Motor neuron (in vitro differentiated cells): ENCODE measurements at regions not wholly inside any gene's neighbourhood (a gene's known extent, or its start where the extent isn't known, plus 50 kb on each side); places are given as distances from the start of the nearest gene placed in this dataset.
A peak's percentile ranks its signal among the peaks of the same experiment; 100 is the strongest.

ENCODE experiments used
- ATAC-seq, 8 experiments: fragments of 200-7000 bp; cut with Tn5 transposase; replicated peaks in 6 of 8; 2 replicates each; pipeline ENCODE4 v1.8.0; 2021; ENCODE audit warnings: mild to moderate bottlenecking in 8 of 8, moderate library complexity in 8 of 8
- H3K27ac ChIP-seq, 2 donors: fragments of 250-450 bp; sonication (Bioruptor Pico); 2 replicates each; pipeline ENCODE4 v1.9.0; 2021; ENCODE audit warnings: antibody characterized with exemption in 2 of 2, mild to moderate bottlenecking in 2 of 2, moderate library complexity in 1 of 2
- H3K4me1 ChIP-seq, 2 donors: fragments of 250-450 bp; sonication (Bioruptor Pico); replicated peaks in 1 of 2; 2 replicates each; pipeline ENCODE4 v1.6.1; 2021; ENCODE audit warnings: antibody characterized with exemption in 2 of 2, mild to moderate bottlenecking in 2 of 2, moderate library complexity in 1 of 2
- H3K4me3 ChIP-seq, 5 donors: fragments of 250-450 bp; sonication (Bioruptor Pico); 2 replicates each; pipeline ENCODE4 v1.9.0; 2021; ENCODE audit warnings: antibody characterized with exemption in 5 of 5, mild to moderate bottlenecking in 5 of 5, moderate library complexity in 4 of 5
- WGBS, 10 experiments: fragments of 450-650 bp; shearing (Covaris generic); methylation state at CpG; one replicate each; pipeline ENCODE4 v1.0.0; 2022; 5-methylcytosine and 5-hydroxymethylcytosine counted together
- in situ Hi-C, 9 experiments: fragments of 400-800 bp; cut with MboI; loops; one replicate each; pipeline ENCODE4 v1.15.0; 2021; ENCODE audit warnings: low sequenced_read_pairs in 9 of 9, low pct_unique_long_range_greater_than_20kb in 2 of 9; ENCODE audit not compliant: unreplicated experiment in 9 of 9

DNA sequence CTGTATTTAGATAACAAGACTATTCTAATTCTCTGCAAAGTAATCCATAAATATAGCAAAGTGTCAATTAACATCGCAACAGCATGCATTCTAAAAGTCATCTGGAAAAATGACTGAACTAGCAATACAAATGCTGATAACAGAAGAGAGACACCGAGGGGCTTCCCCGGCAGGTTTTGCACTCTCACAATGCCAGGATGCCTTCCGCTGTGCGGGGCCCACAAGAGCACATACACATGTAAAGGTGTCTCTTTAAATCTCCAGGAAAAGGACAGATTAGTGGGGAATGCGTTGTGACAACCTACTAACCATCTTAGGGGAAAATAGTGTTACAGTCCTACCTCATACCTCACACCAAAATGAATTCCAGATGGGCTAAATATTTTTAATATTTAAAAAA, 86.9 kb downstream of the CXCL12 start:
- no peak for ATAC-seq
- in situ Hi-C loops: no loop called here
- Histone ChIP-seq H3K4me3 (no peak overlapping the region), H3K4me1 (peaks cover 17 to 26% of the 10 kb centered on the region in 2 donors), H3K27ac (no peak overlapping the region)
- WGBS, 10 experiments: 14 to 100% (median 59%) methylated on average over 1 to 6 of the region's 6 CpGs; no CpG with 5 or more reads in 2 of the 10 experiments

DNA sequence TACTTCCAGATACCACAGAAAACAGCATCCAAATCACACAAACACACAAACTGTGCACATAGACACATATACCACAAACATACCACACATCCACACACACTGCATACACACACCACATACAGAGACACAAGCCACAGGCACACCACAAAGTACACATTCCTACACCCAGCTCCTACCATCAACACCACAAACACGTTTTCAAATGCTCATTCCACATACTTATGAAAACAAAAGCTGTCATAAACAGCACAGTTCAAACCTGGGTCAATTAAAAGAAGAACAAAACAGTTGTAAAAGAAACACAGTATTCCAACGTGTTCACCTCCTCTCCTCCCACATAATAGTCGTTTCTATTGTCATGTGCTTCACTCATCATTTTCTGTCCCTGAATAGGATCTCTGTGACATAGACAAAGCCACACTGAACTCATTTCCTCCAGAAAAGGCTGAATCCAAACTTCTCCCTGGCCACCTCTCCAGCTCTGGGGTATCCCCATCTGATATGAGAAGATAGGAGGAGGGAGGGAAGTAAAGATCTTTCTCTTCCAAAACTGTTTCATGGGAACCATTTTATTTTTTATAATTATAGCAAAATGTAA, 89.2 kb downstream of the CXCL12 start:
- no peak overlapping the region for H3K27ac ChIP-seq
- 0 to 80% (median 8%) methylated on average over 1 to 3 of the region's 3 CpGs; no CpG with 5 or more reads in 2 of the 10 experiments for WGBS, 10 experiments

DNA sequence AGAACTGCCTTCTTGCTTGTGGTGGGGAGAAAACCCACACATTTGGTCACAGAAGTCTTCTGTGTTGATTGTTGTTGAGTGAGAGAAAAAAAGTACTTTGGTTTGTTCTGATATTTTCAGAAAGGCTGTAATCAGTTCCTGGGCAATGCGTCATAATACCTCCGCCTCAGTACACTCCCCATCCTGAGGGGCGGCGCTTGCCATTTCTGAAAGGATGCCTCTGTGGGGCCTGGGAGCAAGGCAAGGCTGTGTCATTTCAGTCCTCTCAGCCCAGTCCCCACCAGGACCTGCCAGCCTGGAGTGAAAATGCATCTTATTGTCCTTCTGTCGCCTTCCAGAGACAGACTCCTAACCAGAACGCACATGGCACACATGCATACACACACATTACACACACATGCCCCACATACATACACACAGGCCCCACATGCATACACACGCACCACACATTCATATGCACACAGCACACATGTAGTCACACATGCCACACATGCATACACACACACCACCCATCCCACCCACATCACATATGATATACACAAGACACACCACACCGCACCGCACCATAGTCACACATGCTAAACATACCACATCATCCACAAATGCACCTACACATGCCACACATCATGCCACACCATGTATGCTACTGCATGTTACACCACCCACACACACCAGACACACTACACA, 90.0 kb downstream of the CXCL12 start:
- peaks cover 8 to 21% of the 10 kb centered on the region in 2 donors for H3K4me1 ChIP-seq
- in situ Hi-C loops: no loop called here
- no peak overlapping the region for H3K27ac ChIP-seq
- no peak overlapping the region for H3K4me3 ChIP-seq
- WGBS, 10 experiments: 92 to 100% (median 100%) methylated on average over 2 to 9 of the region's 9 CpGs; no CpG with 5 or more reads in 4 of the 10 experiments
- ATAC-seq: no peak

More for the DNA sequence above, 89.2 kb downstream of the CXCL12 start:
- H3K4me1 ChIP-seq: peaks cover 10 to 21% of the 10 kb centered on the region in 2 donors
- H3K4me3 ChIP-seq: no peak overlapping the region
- in situ Hi-C loops: no loop called here
- ATAC-seq: peak in 4 of 8 experiments; percentile 47 to 70 (median 66)

DNA sequence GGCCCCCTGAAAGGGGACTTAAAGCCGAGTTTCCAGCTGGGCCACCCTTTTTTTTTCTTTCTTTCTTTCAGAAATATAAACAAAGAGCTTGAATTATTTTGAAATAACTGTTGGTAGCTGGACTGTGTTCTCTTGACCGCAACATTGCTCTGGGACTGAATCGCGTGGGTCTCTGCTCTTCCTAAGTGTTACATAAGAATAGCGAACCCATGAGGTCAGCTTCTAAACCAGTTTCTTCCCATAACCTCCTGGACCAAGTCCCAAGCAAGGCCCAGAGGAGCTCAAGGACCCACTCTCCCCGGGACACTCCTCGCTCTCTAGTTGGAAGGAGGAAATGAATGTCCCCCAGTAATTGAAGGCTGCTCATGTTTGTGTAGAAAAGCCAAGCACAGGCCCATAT, 91.1 kb downstream of the CXCL12 start:
- Histone ChIP-seq H3K4me3 (no peak overlapping the region), H3K27ac (no peak overlapping the region), H3K4me1 (peaks cover 8 to 21% of the 10 kb centered on the region in 2 donors)
- in situ Hi-C loops: no loop called here
- no peak for ATAC-seq
- WGBS, 10 experiments: 58 to 98% (median 70%) methylated on average over 1 to 7 of the region's 7 CpGs; no CpG with 5 or more reads in 2 of the 10 experiments

DNA sequence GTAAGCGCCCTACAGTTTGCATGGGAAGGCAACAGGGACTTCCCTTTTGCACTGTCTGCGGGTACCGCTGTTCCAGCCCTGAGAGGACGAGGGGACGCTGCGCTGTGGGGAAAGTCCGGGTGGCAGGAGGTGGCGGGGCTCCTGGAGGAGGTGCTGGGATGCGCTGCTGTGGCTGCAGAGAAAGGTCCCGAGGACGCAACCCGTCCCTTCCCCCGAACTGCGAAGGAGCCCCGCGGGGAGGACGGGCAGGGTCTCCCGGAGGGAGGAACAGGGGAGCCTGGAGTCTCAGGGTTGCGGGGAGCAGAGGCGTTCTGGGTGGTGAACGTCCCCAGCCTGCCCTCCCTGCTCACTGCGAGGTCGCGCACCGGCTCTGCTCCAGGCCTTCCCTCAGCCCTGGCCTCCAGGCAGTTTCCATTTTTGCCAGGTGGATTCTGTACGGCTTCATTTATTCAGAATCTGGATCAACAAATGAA, 91.6 kb downstream of the CXCL12 start:
- in situ Hi-C loops: no loop called here
- WGBS, 10 experiments: 76 to 100% (median 93%) methylated on average over 1 to 13 of the region's 26 CpGs; no CpG with 5 or more reads in 3 of the 10 experiments
- H3K4me3 ChIP-seq: no peak overlapping the region
- H3K4me1 ChIP-seq: peaks cover 8 to 19% of the 10 kb centered on the region in 2 donors
- ATAC-seq: no peak
- H3K27ac ChIP-seq: no peak overlapping the region

DNA sequence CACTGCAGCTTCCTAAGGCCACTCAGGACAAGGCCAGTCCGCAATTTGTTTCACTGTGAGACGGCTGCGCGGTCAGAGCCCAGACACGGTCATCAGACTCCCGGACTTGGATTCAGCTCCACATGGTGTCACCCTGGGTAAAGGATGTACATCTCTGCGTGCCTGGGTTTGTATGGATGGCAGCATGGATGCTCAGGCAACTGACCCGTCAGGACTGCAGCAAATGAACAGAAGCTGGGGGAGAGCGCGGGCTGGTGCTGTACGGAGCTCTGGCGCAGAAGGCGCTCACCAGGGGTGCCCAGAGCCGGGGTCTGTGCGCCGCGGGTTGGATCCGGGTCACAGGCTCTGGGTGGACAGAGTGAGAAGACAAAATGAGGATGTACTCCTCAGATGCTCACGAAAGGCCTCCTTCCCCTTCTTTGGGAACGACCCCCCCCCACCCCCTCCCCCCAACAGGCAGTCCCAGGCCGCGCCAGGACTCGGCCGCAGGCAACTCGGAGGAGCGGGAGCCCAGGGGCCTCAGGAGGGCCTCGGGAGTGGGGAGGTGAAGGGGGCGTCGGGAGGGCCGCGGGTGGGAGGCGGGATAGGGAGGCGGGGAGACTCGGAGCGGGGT, 92.4 kb downstream of the CXCL12 start:
- no peak overlapping the region for H3K27ac ChIP-seq
- H3K4me3 ChIP-seq: no peak overlapping the region
- ATAC-seq: peak in 1 of 8 experiments; percentile 84
- H3K4me1 ChIP-seq: peaks cover 8 to 10% of the 10 kb centered on the region in 2 donors
- in situ Hi-C loops: no loop called here
- 80 to 100% (median 93%) methylated on average over 1 to 10 of the region's 35 CpGs; no CpG with 5 or more reads in 5 of the 10 experiments for WGBS, 10 experiments

DNA sequence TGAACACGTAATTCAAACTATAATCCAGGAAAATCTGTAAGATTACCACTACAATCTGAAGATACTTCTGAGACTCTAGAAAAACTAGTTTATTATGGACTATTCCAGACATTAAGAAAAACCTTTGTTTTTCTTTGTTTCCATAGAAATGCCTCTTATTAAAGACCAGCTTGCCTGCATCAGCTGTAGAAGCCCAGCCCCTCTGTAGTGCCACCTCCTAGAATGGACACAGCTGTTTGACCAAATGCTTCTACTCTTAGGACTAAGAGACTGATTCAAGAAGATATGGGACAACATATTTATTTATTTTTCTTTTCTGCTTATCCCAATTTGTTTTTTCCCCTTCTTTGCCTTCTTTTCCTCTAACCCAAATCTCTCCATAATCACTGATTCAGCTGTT, 93.8 kb downstream of the CXCL12 start:
- no peak for ATAC-seq
- Histone ChIP-seq H3K4me1 (peaks cover 6% of the 10 kb centered on the region in 2 donors), H3K27ac (no peak overlapping the region), H3K4me3 (no peak overlapping the region)
- 38 to 100% (median 100%) methylated on average over 1 of the region's 1 CpG; no CpG with 5 or more reads in 5 of the 10 experiments for WGBS, 10 experiments
- in situ Hi-C loops: no loop called here

DNA sequence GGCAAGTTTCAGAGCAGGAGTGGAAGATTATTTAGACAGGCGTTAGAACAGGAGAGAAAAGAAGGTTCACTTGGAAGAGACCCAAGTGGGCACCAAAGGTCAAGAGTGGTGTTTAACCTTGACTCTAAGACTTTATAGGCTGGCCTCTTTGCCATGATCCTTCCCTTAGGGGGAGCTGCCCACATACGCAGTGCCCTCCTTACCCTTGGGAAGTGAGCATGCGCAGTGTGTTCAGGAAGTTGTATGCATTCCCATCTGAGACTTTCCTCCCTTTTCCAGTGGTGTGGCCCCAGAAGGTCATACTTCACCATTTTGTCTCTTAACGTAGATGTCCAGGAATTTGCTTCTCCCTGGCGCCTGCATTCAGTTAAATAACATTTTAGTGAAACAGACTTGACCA, 95.8 kb downstream of the CXCL12 start:
- 67 to 100% (median 88%) methylated on average over 1 to 5 of the region's 5 CpGs; no CpG with 5 or more reads in 1 of the 10 experiments for WGBS, 10 experiments
- no peak overlapping the region for H3K27ac ChIP-seq
- ATAC-seq: no peak
- no peaks in the 10 kb centered on the region for H3K4me1 ChIP-seq
- in situ Hi-C loops: no loop called here
- no peak overlapping the region for H3K4me3 ChIP-seq

DNA sequence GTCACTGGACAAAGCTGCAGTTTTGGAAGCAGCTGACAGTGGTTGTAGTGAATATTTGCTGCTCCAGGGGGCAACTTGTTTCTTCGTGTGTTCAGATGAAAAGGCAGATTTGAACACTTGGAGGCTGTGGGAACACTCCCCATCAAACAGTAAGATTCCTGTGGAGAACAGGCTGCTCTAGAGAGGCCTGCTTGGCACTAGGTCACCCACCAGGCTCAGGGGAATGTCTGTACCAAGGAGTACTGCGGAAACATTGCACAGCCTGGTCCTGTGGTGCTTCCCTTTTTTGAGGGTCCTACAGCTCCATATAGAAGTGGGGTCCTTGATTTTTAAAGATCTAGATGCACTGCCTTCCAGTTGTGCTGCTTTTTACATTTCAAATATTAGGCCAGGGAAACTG, 97.5 kb downstream of the CXCL12 start:
- in situ Hi-C loops: no loop called here
- Histone ChIP-seq H3K4me1 (no peaks in the 10 kb centered on the region), H3K4me3 (no peak overlapping the region), H3K27ac (no peak overlapping the region)
- WGBS, 10 experiments: 33 to 80% (median 62%) methylated on average over 1 to 2 of the region's 2 CpGs; no CpG with 5 or more reads in 6 of the 10 experiments
- ATAC-seq: no peak

DNA sequence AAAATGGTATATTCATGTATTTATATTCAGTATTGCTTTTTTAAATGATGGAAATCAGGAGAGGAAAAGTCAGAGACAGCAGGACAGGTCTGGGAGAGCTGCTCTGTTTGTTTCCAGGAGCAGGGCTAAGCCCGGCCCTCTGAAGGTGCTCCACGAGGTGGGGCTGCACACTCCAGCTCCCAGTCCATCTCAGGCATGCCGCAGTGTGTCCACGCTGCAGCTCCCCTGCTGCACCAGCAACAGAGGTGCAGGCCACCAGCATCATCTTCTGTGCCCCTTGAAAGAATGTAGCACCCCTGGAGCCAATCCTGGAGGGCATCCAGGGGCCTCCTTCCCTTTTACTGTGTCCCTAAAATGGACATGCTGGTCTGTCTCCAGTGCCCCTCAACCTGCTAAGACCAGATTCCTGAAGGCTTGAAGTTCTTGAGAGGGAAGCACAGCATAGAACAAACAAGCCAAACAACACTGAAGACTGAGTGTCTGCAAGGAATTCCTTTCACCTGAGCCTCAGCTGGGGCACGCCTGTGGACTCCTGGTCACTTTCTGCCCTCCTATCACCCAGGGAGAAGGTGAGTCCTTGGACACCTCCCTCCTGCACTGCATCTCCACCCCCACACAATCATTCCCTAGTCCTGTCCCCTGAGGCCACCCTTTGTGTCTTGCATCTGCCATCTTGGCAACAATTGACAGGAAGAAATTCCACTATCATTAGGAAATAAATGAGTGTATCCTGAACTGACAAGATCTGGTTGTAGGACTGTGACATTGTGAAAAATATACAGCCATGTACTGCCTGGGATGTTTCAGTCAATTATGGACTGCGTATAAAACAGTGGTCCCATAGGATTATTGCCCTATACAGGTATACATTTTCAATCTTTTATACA, 100.5 kb downstream of the CXCL12 start:
- H3K4me1 ChIP-seq: no peaks in the 10 kb centered on the region
- WGBS, 10 experiments: 78 to 100% (median 100%) methylated on average over 1 to 2 of the region's 6 CpGs; no CpG with 5 or more reads in 1 of the 10 experiments
- H3K27ac ChIP-seq: no peak overlapping the region
- in situ Hi-C loops: no loop called here
- ATAC-seq: no peak
- no peak overlapping the region for H3K4me3 ChIP-seq

DNA sequence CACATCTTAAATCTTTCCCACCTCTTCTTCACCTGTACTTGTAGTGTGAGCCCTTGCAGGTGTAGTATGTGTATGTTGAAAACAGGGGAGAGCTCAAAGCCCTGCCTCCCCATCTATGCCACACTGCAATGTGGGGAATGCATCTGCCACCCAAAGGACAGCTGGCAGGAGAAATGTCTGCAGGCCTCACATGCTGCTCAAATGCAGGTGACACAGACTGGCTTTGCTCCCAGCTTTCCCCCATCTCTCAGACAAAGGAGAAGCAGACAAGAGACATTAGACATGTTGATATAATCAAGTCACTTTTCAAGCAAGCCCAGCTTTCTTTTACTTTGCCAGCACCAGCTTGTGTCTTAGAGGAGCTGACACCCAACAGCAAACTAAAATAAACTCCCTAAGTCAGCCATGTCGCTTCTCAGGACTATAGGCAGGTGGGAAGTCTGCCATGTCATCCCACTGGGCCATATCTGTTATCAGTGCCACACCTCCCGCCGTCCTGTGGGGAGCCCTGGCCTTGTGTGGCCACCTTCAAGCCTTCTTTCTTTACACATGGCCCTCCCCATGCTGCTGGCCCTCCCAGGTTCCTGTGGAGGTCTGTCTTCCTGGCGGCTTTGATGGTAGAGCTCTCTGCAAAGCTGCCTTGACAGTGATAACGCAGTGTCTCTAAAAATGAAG, 102.1 kb downstream of the CXCL12 start:
- no peak overlapping the region for H3K27ac ChIP-seq

DNA sequence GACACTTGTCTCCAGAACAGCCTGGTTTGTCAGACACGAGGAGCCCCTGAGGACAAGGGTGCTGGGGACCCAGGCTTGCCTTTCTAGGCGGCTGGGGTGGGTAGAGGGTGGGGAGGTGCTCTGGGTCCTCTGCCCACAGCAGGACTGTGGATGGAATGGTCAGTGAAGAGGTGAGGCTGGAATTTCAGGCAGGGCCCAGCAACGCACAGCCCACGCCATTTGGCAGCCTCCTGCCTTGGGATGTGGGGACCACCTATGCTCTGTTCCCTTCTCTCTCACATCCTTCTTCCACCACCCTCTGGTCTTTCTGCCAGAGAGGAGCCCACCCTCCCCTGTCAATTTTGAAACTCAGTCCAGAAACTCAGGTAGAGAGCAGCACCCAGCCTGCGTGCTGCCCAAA, 103.2 kb downstream of the CXCL12 start:
- WGBS, 10 experiments: 83 to 100% methylated on average over 1 to 2 of the region's 5 CpGs; no CpG with 5 or more reads in 8 of the 10 experiments
- Histone ChIP-seq H3K27ac (no peak overlapping the region), H3K4me3 (no peak overlapping the region), H3K4me1 (no peaks in the 10 kb centered on the region)
- in situ Hi-C loops: no loop called here
- no peak for ATAC-seq

More for the DNA sequence above, 102.1 kb downstream of the CXCL12 start:
- in situ Hi-C loops: no loop called here
- H3K4me3 ChIP-seq: no peak overlapping the region
- ATAC-seq: no peak
- 63 to 100% (median 80%) methylated on average over 2 to 5 of the region's 5 CpGs; no CpG with 5 or more reads in 1 of the 10 experiments for whole genome bisulfite sequencing, 10 experiments
- no peaks in the 10 kb centered on the region for H3K4me1 ChIP-seq
